ENCODE measurements at regions not wholly inside any gene's neighbourhood (a gene's known extent, or its start where the extent isn't known, plus 50 kb on each side); places are given as distances from the start of the nearest gene placed in this dataset.
"Not testable (repeated sequence)": the region's sequence is repeated elsewhere in the genome, so short reads cannot be mapped to it uniquely, and the experiment has no call there.

GRCh38 chr2:100743741-100744140 is 76.2 kb upstream of the NPAS2 start:
- Mint-ChIP-seq H3K4me3 (no peak overlapping the region), H3K27ac (no peak overlapping the region), H3K27me3 (ENCODE audit: low read depth in 3 of 3) (peaks cover 4 to 17% (median 10%) of the 10 kb centered on the region in 3 donors), H3K36me3 (no peaks in the 10 kb centered on the region), H3K4me1 (peaks cover 6 to 9% of the 10 kb centered on the region in 2 donors), H3K9me3 (no peaks in the 10 kb centered on the region)
- DNase-seq, result no peak

- Mint-ChIP-seq H3K4me3 (no peak overlapping the region), H3K27me3 (ENCODE audit: low read depth in 3 of 3) (peaks cover 4 to 19% (median 10%) of the 10 kb centered on the region in 3 donors), H3K27ac (no peak overlapping the region), H3K4me1 (peaks cover 6 to 9% of the 10 kb centered on the region in 2 donors), H3K36me3 (no peaks in the 10 kb centered on the region), H3K9me3 (no peaks in the 10 kb centered on the region)
- DNase-seq, result no peak
Observed at GRCh38 chr2:100744184-100744583, 75.8 kb upstream of the NPAS2 start.

GRCh38 chr2:100744589-100744988 is 75.3 kb upstream of the NPAS2 start:
- Mint-ChIP-seq H3K36me3 (no peaks in the 10 kb centered on the region), H3K27ac (no peak overlapping the region), H3K4me3 (no peak overlapping the region), H3K4me1 (peaks cover 6 to 9% of the 10 kb centered on the region in 2 donors), H3K27me3 (ENCODE audit: low read depth in 3 of 3) (peaks cover 4 to 19% (median 10%) of the 10 kb centered on the region in 3 donors), H3K9me3 (no peaks in the 10 kb centered on the region)
- no peak for DNase-seq

- DNase-seq, result no peak
- H3K36me3 Mint-ChIP-seq, result no peaks in the 10 kb centered on the region
- peaks cover 4 to 19% (median 8%) of the 10 kb centered on the region in 3 donors for H3K27me3 Mint-ChIP-seq (ENCODE audit: low read depth in 3 of 3)
- no peaks in the 10 kb centered on the region for H3K9me3 Mint-ChIP-seq
- no peak overlapping the region for H3K4me3 Mint-ChIP-seq
- H3K27ac Mint-ChIP-seq, result no peak overlapping the region
- peaks cover 6 to 9% of the 10 kb centered on the region in 2 donors for H3K4me1 Mint-ChIP-seq
Observed at GRCh38 chr2:100745604-100746003, 74.3 kb upstream of the NPAS2 start.

GRCh38 chr2:100747551-100747950 is 72.4 kb upstream of the NPAS2 start:
- no peak overlapping the region for H3K27ac Mint-ChIP-seq
- H3K4me3 Mint-ChIP-seq, result no peak overlapping the region
- H3K27me3 Mint-ChIP-seq (ENCODE audit: low read depth in 3 of 3), result peaks cover 4 to 11% (median 6%) of the 10 kb centered on the region in 3 donors
- no peak for DNase-seq
- no peaks in the 10 kb centered on the region for H3K36me3 Mint-ChIP-seq
- H3K9me3 Mint-ChIP-seq, result no peaks in the 10 kb centered on the region
- peaks cover 6 to 9% of the 10 kb centered on the region in 2 donors for H3K4me1 Mint-ChIP-seq

GRCh38 chr2:100747996-100748615 is 71.8 kb upstream of the NPAS2 start:
- peaks cover 4 to 11% (median 5%) of the 10 kb centered on the region in 3 donors for H3K27me3 Mint-ChIP-seq (ENCODE audit: low read depth in 3 of 3)

GRCh38 chr2:100748673-100749072 is 71.3 kb upstream of the NPAS2 start:
- Mint-ChIP-seq H3K36me3 (no peaks in the 10 kb centered on the region), H3K9me3 (no peaks in the 10 kb centered on the region), H3K4me1 (peaks cover 6 to 9% of the 10 kb centered on the region in 2 donors), H3K4me3 (no peak overlapping the region), H3K27ac (no peak overlapping the region), H3K27me3 (ENCODE audit: low read depth in 3 of 3) (peaks cover 3 to 11% (median 4%) of the 10 kb centered on the region in 3 donors)
- no peak for DNase-seq

More at GRCh38 chr2:100747996-100748615, 71.8 kb upstream of the NPAS2 start:
- no peak for DNase-seq
- H3K36me3 Mint-ChIP-seq, result no peaks in the 10 kb centered on the region
- H3K9me3 Mint-ChIP-seq, result no peaks in the 10 kb centered on the region
- H3K27ac Mint-ChIP-seq, result no peak overlapping the region
- peaks cover 6 to 9% of the 10 kb centered on the region in 2 donors for H3K4me1 Mint-ChIP-seq
- H3K4me3 Mint-ChIP-seq, result no peak overlapping the region

GRCh38 chr2:100749771-100750542 is 70.0 kb upstream of the NPAS2 start:
- Mint-ChIP-seq H3K4me1 (peaks cover 6 to 9% of the 10 kb centered on the region in 2 donors), H3K9me3 (no peaks in the 10 kb centered on the region), H3K27ac (no peak overlapping the region), H3K36me3 (no peaks in the 10 kb centered on the region), H3K4me3 (no peak overlapping the region), H3K27me3 (ENCODE audit: low read depth in 3 of 3) (peaks cover 3 to 7% (median 4%) of the 10 kb centered on the region in 3 donors)
- no peak for DNase-seq

- not testable (repeated sequence) for H3K4me1 Mint-ChIP-seq; DNase-seq; H3K36me3 Mint-ChIP-seq; H3K27ac Mint-ChIP-seq; H3K27me3 Mint-ChIP-seq (ENCODE audit: low read depth in 3 of 3); H3K9me3 Mint-ChIP-seq; H3K4me3 Mint-ChIP-seq
Observed at GRCh38 chr2:100751871-100752625, 67.9 kb upstream of the NPAS2 start.

GRCh38 chr2:100752628-100753333 is 67.2 kb upstream of the NPAS2 start:
- Mint-ChIP-seq H3K27me3 (ENCODE audit: low read depth in 3 of 3) (peaks cover 5 to 7% (median 6%) of the 10 kb centered on the region in 3 donors), H3K27ac (no peak overlapping the region), H3K4me1 (peaks cover 5 to 7% of the 10 kb centered on the region in 2 donors), H3K9me3 (no peaks in the 10 kb centered on the region), H3K36me3 (no peaks in the 10 kb centered on the region), H3K4me3 (no peak overlapping the region)
- DNase-seq, result no peak

- peaks cover 2 to 8% (median 3%) of the 10 kb centered on the region in 3 donors for H3K27me3 Mint-ChIP-seq (ENCODE audit: low read depth in 3 of 3)
- no peak for DNase-seq
- H3K36me3 Mint-ChIP-seq, result no peaks in the 10 kb centered on the region
- H3K4me1 Mint-ChIP-seq, result peaks cover 0 to under 1% of the 10 kb centered on the region in 2 donors
- no peaks in the 10 kb centered on the region for H3K9me3 Mint-ChIP-seq
- H3K4me3 Mint-ChIP-seq, result no peak overlapping the region
- H3K27ac Mint-ChIP-seq, result no peak overlapping the region
Observed at GRCh38 chr2:100753444-100753843, 66.5 kb upstream of the NPAS2 start.

- H3K4me1 Mint-ChIP-seq, result no peaks in the 10 kb centered on the region
- H3K4me3 Mint-ChIP-seq, result no peak overlapping the region
- no peak overlapping the region for H3K27ac Mint-ChIP-seq
- H3K27me3 Mint-ChIP-seq (ENCODE audit: low read depth in 3 of 3), result peaks cover 2 to 5% (median 3%) of the 10 kb centered on the region in 3 donors
- H3K36me3 Mint-ChIP-seq, result no peaks in the 10 kb centered on the region
- H3K9me3 Mint-ChIP-seq, result no peaks in the 10 kb centered on the region
- DNase-seq, result no peak
Observed at GRCh38 chr2:100753881-100754280, 66.1 kb upstream of the NPAS2 start.

GRCh38 chr2:100754951-100755350 is 65.0 kb upstream of the NPAS2 start:
- DNase-seq, result no peak
- no peak overlapping the region for H3K4me3 Mint-ChIP-seq
- no peaks in the 10 kb centered on the region for H3K4me1 Mint-ChIP-seq
- no peak overlapping the region for H3K27ac Mint-ChIP-seq
- H3K36me3 Mint-ChIP-seq, result no peaks in the 10 kb centered on the region
- H3K27me3 Mint-ChIP-seq (ENCODE audit: low read depth in 3 of 3), result peaks cover 2 to 5% (median 3%) of the 10 kb centered on the region in 3 donors
- H3K9me3 Mint-ChIP-seq, result no peaks in the 10 kb centered on the region

All from immature natural killer cell (primary cell).